Heart right ventricle (tissue), 16 donors: ENCODE measurements at regions not wholly inside any gene's neighbourhood (a gene's known extent, or its start where the extent isn't known, plus 50 kb on each side); places are given as distances from the start of the nearest gene placed in this dataset.

ENCODE experiments used
- ATAC-seq, 8 donors: fragments of 200-7000 bp; cut with Tn5 transposase; one replicate each; pipeline ENCODE4 v1.9.1; 2020; ENCODE audit warnings: mild to moderate bottlenecking in 8 of 8, moderate library complexity in 8 of 8, moderate number of reproducible peaks in 1 of 8
- DNase-seq, 2 donors: peaks; one replicate each; pipeline ENCODE4 v3.0.0-alpha.2; 2020
- H3K27ac ChIP-seq, 10 donors: fragments of 200-600 bp; sonication (generic) in 2 of 10; one replicate each; pipeline versions ENCODE4 v1.5.0 to v1.8.0; 2020 to 2022; ENCODE audit warnings: mild to moderate bottlenecking in 3 of 10
- H3K27me3 ChIP-seq, 7 donors: fragments of 200-600 bp; one replicate each; pipeline ENCODE4 v1.8.0; 2021 to 2022; ENCODE audit warnings: mild to moderate bottlenecking in 2 of 7
- H3K36me3 ChIP-seq, 9 donors: fragments of 200-600 bp; sonication (generic) in 1 of 9; one replicate each; pipeline versions ENCODE4 v1.5.0 to v1.8.0; 2020 to 2022; ENCODE audit warnings: mild to moderate bottlenecking in 2 of 9
- H3K4me1 ChIP-seq, 9 donors: fragments of 200-600 bp; sonication (generic) in 1 of 9; one replicate each; pipeline versions ENCODE4 v1.5.0 to v1.8.0; 2020 to 2022; ENCODE audit warnings: mild to moderate bottlenecking in 4 of 9
- H3K4me3 ChIP-seq, 10 donors: fragments of 200-600 bp; sonication (generic) in 2 of 10; one replicate each; pipeline versions ENCODE4 v1.5.0 to v1.8.0; 2020 to 2022; ENCODE audit warnings: mild to moderate bottlenecking in 7 of 10, moderate library complexity in 2 of 10
- H3K9me3 ChIP-seq, 11 donors: fragments of 200-600 bp in 10 of 11; sonication (generic) in 2 of 11; one replicate each; pipeline versions ENCODE4 v1.5.0 to v1.8.0; 2013 to 2022; ENCODE audit warnings: mild to moderate bottlenecking in 2 of 11, control low read depth in 1 of 11, moderate library complexity in 1 of 11
- WGBS, 2 donors: extraction: QIAGEN DNeasy Blood & Tissue Kit; methylation state at CpG; one replicate each; pipeline ENCODE4 v1.1.7; 2013; ENCODE audit warnings: inconsistent platforms in 1 of 2; 5-methylcytosine and 5-hydroxymethylcytosine counted together
- intact Hi-C, 10 donors: fragments of 100-400 bp; cut with DNase I; formaldehyde crosslinking; loops; one replicate each; pipeline versions ENCODE4 v1.11.1 to v1.14.2; 2022
- TF ChIP-seq, protein P1 (sequence below), 9 donors: fragments of 200-600 bp; sonication (generic) in 2 of 9; IDR thresholded peaks; one replicate each; pipeline versions ENCODE4 v1.5.0 to v1.8.0; 2021 to 2022; ENCODE audit warnings: antibody characterized with exemption in 9 of 9, mild to moderate bottlenecking in 5 of 9, moderate library complexity in 1 of 9
- donor health status: Arrhythmogenic right ventricular cardiomyopathy.
- donor health status: ischemic (EF 13 %, LVEDD 7.1; RV severe dilation, severe dysfunction).
- donor health status: healthy with polysubstance abuse.
- donor health status: DM: no; HTN: yes; CAD: no.
- donor health status: DM: no; HTN: no; CAD: no.
- donor health status: ischemic (EF 25% LVEDD 6.9; RV normal size, moderate dysfunction).
- donor health status: ischemic (EF 25% LVEDD 5.7; RV mildly dilated, moderate dysfunction).
- donor health status: healthy.
- donor health status: DM: yes; HTN: yes; CAD: no.
- donor health status: Ischemic cardiomyopathy.
- donor health status: ischemic (EF 35%, LVEDD 5.7; RV mildly dilated, moderate dysfunction).
- donor health status: nonischemic (EF 11% LVEDD 7.7; RV severe dilation, severe dysfunction).
- donor health status: DM: yes; HTN: yes; CAD: no.
- donor health status: PGD.
- donor health status: ischemic (EF 29% LVEDD 5.4; RV normal size, mild dysfunction).
- donor health status: nonischemic (EF 23%, LVEDD 6.1; RV moderate dilation, normal function).

GRCh38 chr7:38120076-38120475 lies 58.0 kb upstream of the STARD3NL start:
- no peak for DNase-seq
- no peak overlapping the region for H3K27ac ChIP-seq
- peaks cover 0 to 20% (median 0%) of the 10 kb centered on the region in 11 donors for H3K9me3 ChIP-seq
- intact Hi-C loops = no loop called here
- H3K4me1 ChIP-seq = no peaks in the 10 kb centered on the region
- no peak overlapping the region for H3K4me3 ChIP-seq
- no peak for ATAC-seq
- H3K27me3 ChIP-seq = peaks cover 0 to 14% (median 0%) of the 10 kb centered on the region in 7 donors
- 97% methylated on average over 1 of the region's 1 CpG for WGBS, 2 donors
- TF ChIP-seq, protein P1, sequence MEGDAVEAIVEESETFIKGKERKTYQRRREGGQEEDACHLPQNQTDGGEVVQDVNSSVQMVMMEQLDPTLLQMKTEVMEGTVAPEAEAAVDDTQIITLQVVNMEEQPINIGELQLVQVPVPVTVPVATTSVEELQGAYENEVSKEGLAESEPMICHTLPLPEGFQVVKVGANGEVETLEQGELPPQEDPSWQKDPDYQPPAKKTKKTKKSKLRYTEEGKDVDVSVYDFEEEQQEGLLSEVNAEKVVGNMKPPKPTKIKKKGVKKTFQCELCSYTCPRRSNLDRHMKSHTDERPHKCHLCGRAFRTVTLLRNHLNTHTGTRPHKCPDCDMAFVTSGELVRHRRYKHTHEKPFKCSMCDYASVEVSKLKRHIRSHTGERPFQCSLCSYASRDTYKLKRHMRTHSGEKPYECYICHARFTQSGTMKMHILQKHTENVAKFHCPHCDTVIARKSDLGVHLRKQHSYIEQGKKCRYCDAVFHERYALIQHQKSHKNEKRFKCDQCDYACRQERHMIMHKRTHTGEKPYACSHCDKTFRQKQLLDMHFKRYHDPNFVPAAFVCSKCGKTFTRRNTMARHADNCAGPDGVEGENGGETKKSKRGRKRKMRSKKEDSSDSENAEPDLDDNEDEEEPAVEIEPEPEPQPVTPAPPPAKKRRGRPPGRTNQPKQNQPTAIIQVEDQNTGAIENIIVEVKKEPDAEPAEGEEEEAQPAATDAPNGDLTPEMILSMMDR (IDR thresholded peaks at IDR 0.05) = no peak
- no peaks in the 10 kb centered on the region for H3K36me3 ChIP-seq

DNA sequence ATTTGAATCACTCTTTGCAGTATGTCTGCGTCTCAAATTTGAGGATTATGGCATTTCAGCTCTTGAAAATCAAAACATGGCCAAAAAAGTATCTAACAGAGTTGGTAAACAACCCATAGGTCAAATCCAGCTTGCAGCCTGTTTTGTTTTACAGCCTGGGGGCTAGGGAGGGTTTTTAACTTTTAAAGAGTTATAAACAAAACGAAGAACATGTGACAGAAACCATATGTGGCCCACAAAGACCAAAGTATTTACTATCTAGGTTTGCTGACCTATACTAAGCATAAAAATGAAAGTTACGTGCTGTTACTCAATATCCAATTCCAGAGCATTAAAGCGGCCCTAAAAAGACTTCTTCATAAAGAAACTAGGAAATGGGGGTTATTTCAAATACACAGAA lies 55.5 kb upstream of the STARD3NL start:
- Histone ChIP-seq H3K9me3 (peaks cover 0 to 20% (median 0%) of the 10 kb centered on the region in 11 donors), H3K4me1 (no peaks in the 10 kb centered on the region), H3K4me3 (no peak overlapping the region), H3K27ac (no peak overlapping the region), H3K27me3 (peaks cover 0 to 3% (median 0%) of the 10 kb centered on the region in 7 donors), H3K36me3 (no peaks in the 10 kb centered on the region)
- DNase-seq (no peak), ATAC-seq (no peak)
- TF ChIP-seq, protein P1 (IDR thresholded peaks at IDR 0.05) = no peak
- intact Hi-C loops = no loop called here
- 77 to 78% methylated on average over 4 of the region's 4 CpGs for WGBS, 2 donors

GRCh38 chr7:38123494-38123893 lies 54.6 kb upstream of the STARD3NL start:
- no peak overlapping the region for H3K27ac ChIP-seq
- no peaks in the 10 kb centered on the region for H3K36me3 ChIP-seq
- TF ChIP-seq, protein P1 (IDR thresholded peaks at IDR 0.05) = no peak
- WGBS, 2 donors = 82 to 91% methylated on average over 3 of the region's 3 CpGs
- no peak overlapping the region for H3K4me3 ChIP-seq
- ATAC-seq (no peak), DNase-seq (no peak)
- H3K4me1 ChIP-seq = no peaks in the 10 kb centered on the region
- peaks cover 0 to 3% (median 0%) of the 10 kb centered on the region in 7 donors for H3K27me3 ChIP-seq
- peaks cover 0 to 20% (median 0%) of the 10 kb centered on the region in 11 donors for H3K9me3 ChIP-seq
- intact Hi-C loops = no loop called here

GRCh38 chr7:38127216-38128207 lies 50.5 kb upstream of the STARD3NL start:
- ATAC-seq = no peak
- DNase-seq = no peak
- intact Hi-C loops = no loop called here
- Histone ChIP-seq H3K27me3 (peaks cover 0 to 3% (median 0%) of the 10 kb centered on the region in 7 donors), H3K36me3 (no peaks in the 10 kb centered on the region), H3K4me1 (no peaks in the 10 kb centered on the region), H3K4me3 (no peak overlapping the region), H3K27ac (no peak overlapping the region), H3K9me3 (peaks cover 0 to 9% (median 0%) of the 10 kb centered on the region in 11 donors)
- TF ChIP-seq, protein P1 (IDR thresholded peaks at IDR 0.05) = no peak
- WGBS, 2 donors = 60 to 61% methylated on average over 7 of the region's 7 CpGs
